Glutamatergic neuron (in vitro differentiated cells): ENCODE measurements at regions not wholly inside any gene's neighbourhood (a gene's known extent, or its start where the extent isn't known, plus 50 kb on each side); places are given as distances from the start of the nearest gene placed in this dataset.

Experiments
- DNase-seq: peaks from one replicate; pipeline ENCODE4 v3.0.0; 2022
- H3K27ac Mint-ChIP-seq: one replicate; pipeline ENCODE4 v1.8.0; 2020; ENCODE audit warnings: mild to moderate bottlenecking, mixed read lengths, inconsistent platforms; ENCODE audit not compliant: unreplicated experiment
- H3K27me3 Mint-ChIP-seq: one replicate; pipeline ENCODE4 v1.8.0; 2020; ENCODE audit warnings: mild to moderate bottlenecking, moderate library complexity, mixed read lengths, inconsistent platforms; ENCODE audit not compliant: unreplicated experiment
- H3K36me3 Mint-ChIP-seq: one replicate; pipeline ENCODE4 v1.8.0; 2020; ENCODE audit warnings: mild to moderate bottlenecking, mixed read lengths, inconsistent platforms; ENCODE audit not compliant: unreplicated experiment
- H3K4me1 Mint-ChIP-seq: one replicate; pipeline ENCODE4 v1.8.0; 2020; ENCODE audit warnings: mild to moderate bottlenecking, low read depth, mixed read lengths, inconsistent platforms; ENCODE audit not compliant: unreplicated experiment
- H3K4me3 Mint-ChIP-seq: one replicate; pipeline ENCODE4 v1.8.0; 2020; ENCODE audit warnings: mild to moderate bottlenecking, mixed read lengths, inconsistent platforms; ENCODE audit not compliant: unreplicated experiment
- H3K9me3 Mint-ChIP-seq: one replicate; pipeline ENCODE4 v1.8.0; 2020; ENCODE audit warnings: mild to moderate bottlenecking, moderate library complexity, mixed read lengths, inconsistent platforms; ENCODE audit not compliant: unreplicated experiment
- CTCF ChIP-seq: fragments of 200-600 bp; sonication (generic); IDR thresholded peaks from one replicate; pipeline ENCODE4 v1.5.0; 2021; ENCODE audit not compliant: partially characterized antibody, unreplicated experiment

GRCh38 chr15:38814891-38815290, 250.3 kb upstream of the RASGRP1 start:
- DNase-seq: no peak
- Mint-ChIP-seq H3K9me3 (no peaks in the 10 kb centered on the region), H3K27me3 (no peaks in the 10 kb centered on the region), H3K27ac (no peak overlapping the region), H3K4me1 (no peaks in the 10 kb centered on the region), H3K4me3 (no peak overlapping the region), H3K36me3 (no peaks in the 10 kb centered on the region)
- no peak for TF ChIP-seq CTCF

- Mint-ChIP-seq H3K4me3 (no peak overlapping the region), H3K4me1 (no peaks in the 10 kb centered on the region), H3K27ac (no peak overlapping the region), H3K36me3 (no peaks in the 10 kb centered on the region), H3K27me3 (no peaks in the 10 kb centered on the region), H3K9me3 (no peaks in the 10 kb centered on the region)
- peak; percentile 86 for DNase-seq
- peak; percentile 97 for TF ChIP-seq CTCF
These were observed 253.0 kb upstream of the RASGRP1 start for GRCh38 chr15:38817427-38818156.

GRCh38 chr15:38818157-38818790, 253.7 kb upstream of the RASGRP1 start:
- no peak for DNase-seq
- TF ChIP-seq CTCF: no peak
- no peaks in the 10 kb centered on the region for H3K4me1 Mint-ChIP-seq
- no peaks in the 10 kb centered on the region for H3K36me3 Mint-ChIP-seq
- no peak overlapping the region for H3K27ac Mint-ChIP-seq
- no peaks in the 10 kb centered on the region for H3K27me3 Mint-ChIP-seq
- H3K4me3 Mint-ChIP-seq: no peak overlapping the region
- H3K9me3 Mint-ChIP-seq: no peaks in the 10 kb centered on the region

GRCh38 chr15:38819387-38819950, 254.9 kb upstream of the RASGRP1 start:
- TF ChIP-seq CTCF: no peak
- Mint-ChIP-seq H3K27me3 (no peaks in the 10 kb centered on the region), H3K27ac (no peak overlapping the region), H3K4me3 (no peak overlapping the region), H3K9me3 (no peaks in the 10 kb centered on the region), H3K36me3 (no peaks in the 10 kb centered on the region), H3K4me1 (no peaks in the 10 kb centered on the region)
- no peak for DNase-seq

GRCh38 chr15:38823263-38823662, 258.6 kb upstream of the RASGRP1 start:
- H3K9me3 Mint-ChIP-seq: no peaks in the 10 kb centered on the region
- no peaks in the 10 kb centered on the region for H3K27me3 Mint-ChIP-seq
- no peak overlapping the region for H3K27ac Mint-ChIP-seq
- H3K4me3 Mint-ChIP-seq: no peak overlapping the region
- no peak for DNase-seq
- no peak for TF ChIP-seq CTCF
- no peaks in the 10 kb centered on the region for H3K36me3 Mint-ChIP-seq
- H3K4me1 Mint-ChIP-seq: no peaks in the 10 kb centered on the region
